ENCODE measurements at regions not wholly inside any gene's neighbourhood (a gene's known extent, or its start where the extent isn't known, plus 50 kb on each side); places are given as distances from the start of the nearest gene placed in this dataset.

- 0 out of 2 replicates have a peak, but pooled peaks cover 7% of the 10 kb centered on the region for H3K9me2 ChIP-seq (ENCODE audit: insufficient read depth)
- H3K79me2 ChIP-seq (replicated peaks; ENCODE audit: insufficient read depth), result no peaks in the 10 kb centered on the region
- no peaks in the 10 kb centered on the region for H3K9me3 Mint-ChIP-seq
- no peaks in the 10 kb centered on the region for H3K27me3 ChIP-seq (ENCODE audit: insufficient read depth)
- ATAC-seq, result peak; percentile 49; the same call in 2 of the 3 replicates
- H3K4me1 ChIP-seq (ENCODE audit: insufficient read depth), result no peaks in the 10 kb centered on the region
- 0 out of 4 replicates have a peak, but pooled peaks of 1 of the 2 experiments have one; percentile 7 for TF ChIP-seq CTCF (conservative IDR thresholded peaks at IDR 0.05; ENCODE audit: low read depth in 2 of 2)
- no peak for TF ChIP-seq ETS1 (IDR thresholded peaks at IDR 0.05)
- no peak overlapping the region for H3K27ac ChIP-seq (ENCODE audit: low read depth)
- H3K4me1 Mint-ChIP-seq, result peaks cover 7% of the 10 kb centered on the region; the same call in 1 of the 3 replicates
- H3K36me3 Mint-ChIP-seq (ENCODE audit: low read depth), result no peaks in the 10 kb centered on the region
- no peaks in the 10 kb centered on the region for H3K36me3 ChIP-seq (ENCODE audit: insufficient read depth)
- H3K4me2 ChIP-seq, result no peak overlapping the region
- H3K27ac Mint-ChIP-seq, result no peak overlapping the region
- H3K4me3 ChIP-seq, result no peak overlapping the region
- DNase-seq (ENCODE audit: low spot score), result peak; percentile 8
- no peaks in the 10 kb centered on the region for H3F3A ChIP-seq (replicated peaks; ENCODE audit: low read depth)
- no peaks in the 10 kb centered on the region for H4K20me1 ChIP-seq (replicated peaks; ENCODE audit: insufficient read depth)
- H2AFZ ChIP-seq, result no peak overlapping the region; the same call in 1 of the 2 replicates
- H3K4me3 Mint-ChIP-seq, result no peak overlapping the region
- H3K27me3 Mint-ChIP-seq (ENCODE audit: insufficient read depth, low read depth, poor library complexity), result peaks cover 2% of the 10 kb centered on the region
Observed at GRCh38 chr2:18244845-18245244, 315.6 kb downstream of the RDH14 start.

GRCh38 chr2:18243816-18244215, 316.6 kb downstream of the RDH14 start:
- Mint-ChIP-seq H3K9me3 (no peaks in the 10 kb centered on the region), H3K27me3 (ENCODE audit: insufficient read depth, low read depth, poor library complexity) (no peaks in the 10 kb centered on the region), H3K36me3 (ENCODE audit: low read depth) (no peaks in the 10 kb centered on the region), H3K27ac (no peak overlapping the region), H3K4me3 (no peak overlapping the region), H3K4me1 (peaks cover 7% of the 10 kb centered on the region; the same call in 1 of the 3 replicates)
- Histone ChIP-seq H2AFZ (no peak overlapping the region), H3K4me2 (no peak overlapping the region), H4K20me1 (replicated peaks; ENCODE audit: insufficient read depth) (no peaks in the 10 kb centered on the region), H3K79me2 (replicated peaks; ENCODE audit: insufficient read depth) (no peaks in the 10 kb centered on the region), H3K9me2 (ENCODE audit: insufficient read depth) (0 out of 2 replicates have a peak, but pooled peaks cover 7% of the 10 kb centered on the region), H3F3A (replicated peaks; ENCODE audit: low read depth) (no peaks in the 10 kb centered on the region), H3K27me3 (ENCODE audit: insufficient read depth) (no peaks in the 10 kb centered on the region), H3K27ac (ENCODE audit: low read depth) (no peak overlapping the region), H3K4me3 (no peak overlapping the region), H3K4me1 (ENCODE audit: insufficient read depth) (no peaks in the 10 kb centered on the region), H3K36me3 (ENCODE audit: insufficient read depth) (no peaks in the 10 kb centered on the region)
- ATAC-seq (no peak), DNase-seq (ENCODE audit: low spot score) (no peak)
- TF ChIP-seq POLR2AphosphoS5 (IDR thresholded peaks at IDR 0.05; ENCODE audit: low read depth) (no peak), CREB1 (CRISPR knock-in tag; IDR thresholded peaks at IDR 0.05; ENCODE audit: low read depth) (no peak), JUNB (IDR thresholded peaks at IDR 0.05; ENCODE audit: unreplicated experiment) (no peak), NANOG (IDR thresholded peaks at IDR 0.05; ENCODE audit: borderline replicate concordance) (no peak), ZNF114 (CRISPR knock-in tag; IDR thresholded peaks at IDR 0.05) (no peak), ZNF462 (CRISPR knock-in tag; IDR thresholded peaks at IDR 0.05) (no peak), EZH2 (IDR thresholded peaks at IDR 0.05; ENCODE audit: low read depth, unreplicated experiment) (no peak), EZH2phosphoT487 (IDR thresholded peaks at IDR 0.05; ENCODE audit: unreplicated experiment) (no peak), CTCF (conservative IDR thresholded peaks at IDR 0.05; ENCODE audit: low read depth in 2 of 2) (no peak), STAT1 (IDR thresholded peaks at IDR 0.05; ENCODE audit: unreplicated experiment) (no peak)
